ENCODE measurements at regions not wholly inside any gene's neighbourhood (a gene's known extent, or its start where the extent isn't known, plus 50 kb on each side); places are given as distances from the start of the nearest gene placed in this dataset.
"Not testable (repeated sequence)": the region's sequence is repeated elsewhere in the genome, so short reads cannot be mapped to it uniquely, and the experiment has no call there.

GRCh38 chr4:128437023-128437422 lies 149.4 kb upstream of the PGRMC2 start:
- not testable (repeated sequence) for DNase-seq

DNA sequence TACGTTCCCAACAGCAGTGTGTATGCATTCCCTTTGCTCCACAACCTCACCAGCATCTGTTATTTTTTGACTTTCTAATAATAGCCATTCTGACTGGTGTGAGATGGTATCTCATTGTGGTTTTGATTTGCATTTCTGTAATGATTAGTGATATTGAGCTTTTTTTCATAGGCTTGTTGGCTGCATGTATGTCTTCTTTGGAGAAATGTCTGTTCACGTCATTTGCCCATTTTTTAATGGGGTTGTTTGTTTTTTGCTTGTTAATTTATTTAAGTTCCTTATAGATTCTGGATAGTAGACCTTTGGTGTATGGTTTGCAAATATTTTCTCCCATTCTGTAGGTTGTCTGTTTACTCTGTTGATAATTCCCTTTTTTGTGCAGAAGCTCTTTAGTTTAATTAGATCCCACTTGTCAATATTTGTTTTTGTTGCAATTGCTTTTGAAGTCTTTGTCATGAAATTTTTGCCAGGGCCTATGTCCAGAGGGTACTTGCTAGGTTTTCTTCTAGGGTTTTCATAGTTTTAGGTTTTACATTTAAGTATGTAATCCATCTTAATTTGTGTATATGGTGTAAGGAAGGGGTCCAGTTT lies 141.5 kb upstream of the PGRMC2 start:
- not testable (repeated sequence) for DNase-seq

- no peak for DNase-seq
Measured at GRCh38 chr4:128428397-128428796, 140.8 kb upstream of the PGRMC2 start.

GRCh38 chr4:128427832-128428366 lies 140.3 kb upstream of the PGRMC2 start:
- DNase-seq: no peak

GRCh38 chr4:128424527-128425497 lies 137.2 kb upstream of the PGRMC2 start:
- no peak for DNase-seq

GRCh38 chr4:128422296-128422695 lies 134.7 kb upstream of the PGRMC2 start:
- DNase-seq: not testable (repeated sequence)

- DNase-seq: no peak
Measured at GRCh38 chr4:128416921-128417320, 129.3 kb upstream of the PGRMC2 start.

DNA sequence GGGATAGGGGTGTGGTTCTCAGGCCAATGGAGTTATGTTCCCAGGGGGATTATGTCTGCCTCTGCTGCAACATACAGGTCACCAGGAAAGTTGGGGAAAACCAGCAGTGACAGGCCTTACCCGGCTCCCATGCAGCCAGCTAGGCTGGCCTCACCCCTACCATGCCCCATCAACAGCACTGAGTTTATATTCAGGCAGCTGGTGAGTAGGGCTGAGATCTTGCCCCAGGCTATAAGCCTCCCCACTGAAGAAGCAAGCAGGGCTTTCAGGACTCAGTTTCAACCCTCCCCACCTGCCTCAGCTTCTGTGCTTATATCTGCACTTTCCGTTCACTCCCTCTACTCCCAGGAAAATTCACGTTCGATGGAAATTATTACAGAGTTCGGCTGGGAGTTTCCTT lies 122.4 kb upstream of the PGRMC2 start:
- DNase-seq: no peak

- no peak for DNase-seq
Measured at GRCh38 chr4:128403586-128403985, 116.0 kb upstream of the PGRMC2 start.

DNA sequence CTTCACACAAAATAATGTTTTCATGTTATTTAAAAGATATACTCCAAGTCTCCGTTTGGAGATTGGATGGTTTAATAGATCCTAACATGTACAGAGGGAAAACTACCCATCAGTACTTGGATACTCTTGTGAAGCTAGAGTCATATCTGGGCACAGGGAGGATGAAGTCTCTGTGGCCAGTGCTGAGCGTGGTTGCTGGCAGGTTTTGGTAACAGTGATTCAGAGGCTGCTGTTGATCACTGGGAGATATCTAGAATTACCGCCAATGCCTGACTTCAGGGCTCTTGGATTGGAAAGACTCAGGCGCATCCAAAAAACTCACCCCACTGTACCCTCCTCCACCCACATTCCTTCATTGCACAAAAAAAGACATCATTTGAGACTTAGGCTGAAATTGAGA lies 107.2 kb upstream of the PGRMC2 start:
- no peak for DNase-seq

DNA sequence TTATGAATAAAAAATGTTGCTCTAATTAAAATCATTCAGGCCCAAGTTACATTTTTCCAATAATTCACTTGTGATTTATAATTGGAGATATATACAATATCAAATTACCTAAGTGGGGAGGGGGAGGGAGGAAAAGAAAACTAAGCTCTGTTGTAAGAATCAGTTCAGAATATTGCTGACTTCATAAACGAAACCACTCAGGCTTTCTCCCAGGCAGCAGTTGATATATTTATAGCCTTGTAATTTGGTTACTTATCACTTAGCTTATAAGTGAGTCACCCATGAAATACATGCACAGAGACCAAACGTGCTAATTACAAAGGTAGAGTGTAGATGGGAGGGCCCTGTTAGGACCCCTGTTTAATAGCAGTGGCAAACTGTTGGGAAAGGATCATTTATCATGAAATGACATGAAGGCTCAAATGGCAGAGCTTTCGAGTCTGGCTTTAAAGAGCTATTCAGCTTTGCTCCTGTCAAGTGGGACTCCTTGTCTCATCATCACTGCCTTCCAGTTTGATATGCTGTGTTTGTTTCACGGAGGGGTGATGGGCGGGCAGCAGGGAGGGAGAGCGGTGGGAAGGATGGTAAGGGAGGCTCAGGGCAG lies 105.6 kb upstream of the PGRMC2 start:
- DNase-seq: peak; percentile 53

- DNase-seq: no peak
Measured at GRCh38 chr4:128390475-128390996, 102.9 kb upstream of the PGRMC2 start.

DNA sequence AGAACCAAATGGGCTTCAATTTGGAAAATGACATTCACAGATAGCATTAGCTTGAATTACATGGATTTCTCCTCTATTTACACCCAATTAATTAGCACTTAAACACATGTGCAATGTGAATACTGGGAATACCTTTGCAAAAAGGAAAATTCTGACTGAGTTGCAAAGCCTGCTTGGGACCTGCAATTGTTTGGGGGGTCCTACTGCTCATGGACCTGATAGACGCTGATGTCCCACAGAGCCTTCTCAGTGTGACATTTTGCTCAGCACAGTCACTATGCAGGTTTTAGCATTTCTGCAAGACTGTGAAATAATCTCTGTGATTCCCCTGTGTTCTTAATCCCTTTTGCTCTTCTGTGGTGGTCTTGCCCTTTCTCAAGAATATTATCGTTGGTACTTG lies 101.2 kb upstream of the PGRMC2 start:
- no peak for DNase-seq

DNA sequence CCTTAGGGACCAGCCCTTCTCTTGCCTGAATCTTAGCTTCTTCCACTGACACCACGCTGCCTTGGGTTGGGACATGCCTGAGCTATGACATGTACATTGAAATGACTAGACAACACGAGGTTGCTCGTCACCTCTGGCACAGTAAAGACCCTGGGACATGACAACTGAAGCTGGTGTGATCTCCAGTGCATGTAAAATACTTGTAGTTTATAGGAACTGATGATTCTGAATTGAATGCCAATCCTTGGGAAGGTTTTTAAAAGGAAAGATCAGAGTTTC lies 100.7 kb upstream of the PGRMC2 start:
- DNase-seq: no peak

GRCh38 chr4:128387600-128388351 lies 100.2 kb upstream of the PGRMC2 start:
- DNase-seq: no peak

- DNase-seq: peak; percentile 51
Measured at GRCh38 chr4:128386761-128387599, 99.4 kb upstream of the PGRMC2 start.

- DNase-seq: no peak
Measured at GRCh38 chr4:128385683-128386304, 98.2 kb upstream of the PGRMC2 start.

DNA sequence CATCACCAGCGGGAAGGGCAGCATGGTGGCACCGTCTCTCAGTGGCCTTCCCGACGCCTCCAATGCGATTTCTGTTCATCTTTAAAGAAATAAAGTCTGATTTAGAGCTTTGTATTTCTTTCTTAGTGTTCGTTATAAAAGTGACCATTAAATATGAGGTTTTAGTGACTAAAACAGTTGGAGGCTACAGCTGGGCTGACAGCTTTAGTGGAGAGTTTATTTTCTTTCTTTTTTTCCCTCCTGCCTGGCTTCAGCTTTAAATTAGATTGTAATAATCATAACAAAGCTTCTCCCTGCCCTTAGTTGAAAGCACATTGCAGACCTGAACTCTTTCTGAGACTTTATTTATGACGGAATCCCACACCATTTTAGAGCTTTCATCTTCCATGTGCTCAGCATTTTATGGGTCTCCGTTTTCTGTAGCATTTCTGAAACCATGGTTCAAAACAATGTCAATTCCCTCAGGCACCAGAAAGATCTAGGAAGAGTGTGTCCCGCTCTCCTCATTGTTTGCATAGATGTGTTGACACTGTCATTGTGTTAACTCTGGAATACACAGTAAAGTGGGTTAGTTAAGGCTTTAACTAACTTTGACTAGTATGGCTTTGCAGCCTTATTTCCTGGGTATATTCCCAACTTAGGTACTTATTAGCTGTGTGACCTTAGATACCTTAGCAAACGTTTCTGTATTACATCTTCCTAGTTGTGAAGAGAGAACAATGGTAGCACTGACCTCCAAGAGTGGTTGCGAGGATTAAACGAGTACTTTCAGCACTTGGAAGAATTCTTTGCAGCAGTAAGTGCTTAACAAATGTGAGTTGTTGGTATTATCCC lies 97.4 kb upstream of the PGRMC2 start:
- DNase-seq: no peak

DNA sequence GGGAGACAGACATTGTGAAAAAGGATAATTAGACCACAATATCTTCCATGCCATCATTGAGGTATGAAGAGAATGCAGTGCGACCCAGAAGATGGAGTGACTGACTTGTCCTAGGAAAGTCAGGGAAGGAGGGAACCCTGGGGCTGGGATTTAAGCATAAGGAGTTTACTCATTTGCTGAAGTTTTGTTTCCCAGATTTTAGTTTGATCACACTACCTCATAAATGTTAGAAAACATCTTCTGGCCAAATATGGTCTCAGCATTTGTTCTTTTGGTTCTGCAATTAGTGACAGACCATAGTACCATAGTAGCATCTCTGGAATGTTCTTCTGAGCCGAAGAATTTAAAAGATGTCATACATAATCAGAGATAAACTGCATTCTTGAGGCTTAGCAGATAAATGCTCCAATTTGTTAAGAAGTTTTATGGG lies 96.5 kb upstream of the PGRMC2 start:
- DNase-seq: no peak

Data from DMS79 treated with DMSO at 0.1 percent for 48 hours (cell line).